HG03460 (cell line): ENCODE measurements at regions not wholly inside any gene's neighbourhood (a gene's known extent, or its start where the extent isn't known, plus 50 kb on each side); places are given as distances from the start of the nearest gene placed in this dataset.
"Not testable (repeated sequence)": the region's sequence is repeated elsewhere in the genome, so short reads cannot be mapped to it uniquely, and the experiment has no call there.

Experiments used
- ATAC-seq: cut with Tn5 transposase; IDR thresholded peaks from one replicate; pipeline ENCODE4 v1.9.1; 2021; ENCODE audit not compliant: unreplicated experiment

- no peak for ATAC-seq
Observed at GRCh38 chr13:47708386-47708785, 292.7 kb downstream of the SUCLA2 start.

- no peak for ATAC-seq
Observed at GRCh38 chr13:47707414-47707813, 293.7 kb downstream of the SUCLA2 start.

- no peak for ATAC-seq
Observed at GRCh38 chr13:47705185-47705584, 295.9 kb downstream of the SUCLA2 start.

GRCh38 chr13:47696674-47697073 lies 304.4 kb downstream of the SUCLA2 start:
- ATAC-seq: no peak

GRCh38 chr13:47687577-47687976 lies 313.5 kb downstream of the SUCLA2 start:
- ATAC-seq: no peak

GRCh38 chr13:47685156-47685555 lies 315.9 kb downstream of the SUCLA2 start:
- not testable (repeated sequence) for ATAC-seq

GRCh38 chr13:47680748-47681147 lies 320.3 kb downstream of the SUCLA2 start:
- ATAC-seq: no peak

- ATAC-seq: no peak
Observed at GRCh38 chr13:47679401-47679800, 321.7 kb downstream of the SUCLA2 start.

GRCh38 chr13:47678201-47678968 lies 322.7 kb downstream of the SUCLA2 start:
- ATAC-seq: no peak

GRCh38 chr13:47675871-47676270 lies 325.2 kb downstream of the SUCLA2 start:
- ATAC-seq: no peak

GRCh38 chr13:47673009-47673850 lies 327.8 kb downstream of the SUCLA2 start:
- ATAC-seq: no peak

- no peak for ATAC-seq
Observed at GRCh38 chr13:47672245-47673008, 328.6 kb downstream of the SUCLA2 start.

- no peak for ATAC-seq
Observed at GRCh38 chr13:47671776-47672175, 329.3 kb downstream of the SUCLA2 start.

GRCh38 chr13:47665043-47665442 lies 336.0 kb downstream of the SUCLA2 start:
- ATAC-seq: no peak

- no peak for ATAC-seq
Observed at GRCh38 chr13:47661076-47661475, 340.0 kb downstream of the SUCLA2 start.

GRCh38 chr13:47656651-47657050 lies 344.4 kb downstream of the SUCLA2 start:
- no peak for ATAC-seq

- ATAC-seq: no peak
Observed at GRCh38 chr13:47650209-47650608, 350.9 kb downstream of the SUCLA2 start.

- no peak for ATAC-seq
Observed at GRCh38 chr13:47647001-47647400, 354.1 kb downstream of the SUCLA2 start.

- no peak for ATAC-seq
Observed at GRCh38 chr13:47646298-47646697, 354.8 kb downstream of the SUCLA2 start.

- ATAC-seq: no peak
Observed at GRCh38 chr13:47639738-47640447, 361.2 kb downstream of the SUCLA2 start.

- no peak for ATAC-seq
Observed at GRCh38 chr13:47638627-47639026, 362.4 kb downstream of the SUCLA2 start.
